GM20000 (cell line): ENCODE measurements at regions not wholly inside any gene's neighbourhood (a gene's known extent, or its start where the extent isn't known, plus 50 kb on each side); places are given as distances from the start of the nearest gene placed in this dataset.
A peak's percentile ranks its signal among the peaks of the same experiment; 100 is the strongest.

Experiments
- DNase-seq: peaks from one replicate; pipeline ENCODE4 v3.0.0; 2012; ENCODE audit warnings: low spot score
- CTCF ChIP-seq: IDR thresholded peaks from 2 replicates; pipeline ENCODE4 v1.5.1; 2012; ENCODE audit warnings: mild to moderate bottlenecking, control low read depth; ENCODE audit errors: extremely low read depth, missing control alignments

DNA sequence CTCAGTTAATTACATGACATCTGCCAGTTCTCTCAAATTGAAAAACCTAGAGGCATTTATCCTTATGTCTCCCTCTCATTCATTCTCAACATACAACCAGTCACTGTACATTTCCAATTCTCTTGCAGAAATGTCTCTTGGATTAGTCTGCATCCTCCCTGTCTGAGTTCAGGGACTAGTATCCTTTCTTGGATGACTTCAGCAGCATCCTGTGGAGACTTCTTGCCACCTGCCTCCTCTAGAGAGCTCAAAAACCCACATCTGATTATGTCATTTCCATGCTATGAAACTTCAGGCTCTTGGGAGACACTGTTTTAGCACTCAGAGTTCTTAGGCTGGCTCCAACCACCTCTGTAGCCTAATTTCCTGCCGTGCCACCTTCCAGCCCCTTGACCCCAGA lies 515.1 kb upstream of the DIPK2B start:
- DNase-seq: no peak
- no peak for TF ChIP-seq CTCF

- peak; percentile 7 for DNase-seq
- no peak for TF ChIP-seq CTCF
These were observed 514.2 kb upstream of the DIPK2B start for GRCh38 chrX:45714866-45715265.

- no peak for DNase-seq
- TF ChIP-seq CTCF: no peak
These were observed 511.4 kb upstream of the DIPK2B start for GRCh38 chrX:45712067-45712466.

GRCh38 chrX:45711231-45711630 lies 510.6 kb upstream of the DIPK2B start:
- TF ChIP-seq CTCF: no peak
- no peak for DNase-seq

- DNase-seq: peak; percentile 17
- TF ChIP-seq CTCF: no peak
These were observed 509.6 kb upstream of the DIPK2B start for GRCh38 chrX:45710081-45710801.

DNA sequence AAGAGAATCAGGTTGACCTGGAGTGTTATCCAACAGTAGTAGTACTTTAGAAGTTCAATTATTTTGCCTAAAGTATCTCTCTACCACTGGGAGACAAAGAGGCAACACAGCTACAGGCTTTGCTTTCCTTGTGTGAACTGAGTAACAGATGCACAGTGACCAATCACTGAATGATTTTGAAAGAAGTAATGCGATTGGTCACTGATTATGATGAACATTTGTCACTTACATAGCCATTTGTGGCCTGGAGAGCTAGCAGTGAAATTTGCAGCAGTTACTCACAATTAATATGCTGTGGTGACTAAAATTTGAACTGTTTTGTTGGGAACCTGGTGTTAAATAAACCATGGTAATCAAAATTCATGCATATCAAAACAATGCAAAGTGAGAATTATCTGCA lies 508.7 kb upstream of the DIPK2B start:
- no peak for DNase-seq
- TF ChIP-seq CTCF: no peak

GRCh38 chrX:45699158-45699557 lies 498.5 kb upstream of the DIPK2B start:
- DNase-seq: no peak
- no peak for TF ChIP-seq CTCF
